AG09319 (cell line): ENCODE measurements at regions not wholly inside any gene's neighbourhood (a gene's known extent, or its start where the extent isn't known, plus 50 kb on each side); places are given as distances from the start of the nearest gene placed in this dataset.

ENCODE experiments used
- DNase-seq: peaks from one replicate; pipeline ENCODE4 v3.0.0-alpha.2; 2010; ENCODE audit warnings: low read depth; ENCODE audit errors: extremely low read depth
- TF ChIP-seq, protein P1 (sequence below): IDR thresholded peaks from 2 replicates; pipeline ENCODE4 v1.5.1; 2011; ENCODE audit warnings: low read depth, mild to moderate bottlenecking, inconsistent platforms, low read length, moderate library complexity

- no peak for DNase-seq
- TF ChIP-seq, protein P1, sequence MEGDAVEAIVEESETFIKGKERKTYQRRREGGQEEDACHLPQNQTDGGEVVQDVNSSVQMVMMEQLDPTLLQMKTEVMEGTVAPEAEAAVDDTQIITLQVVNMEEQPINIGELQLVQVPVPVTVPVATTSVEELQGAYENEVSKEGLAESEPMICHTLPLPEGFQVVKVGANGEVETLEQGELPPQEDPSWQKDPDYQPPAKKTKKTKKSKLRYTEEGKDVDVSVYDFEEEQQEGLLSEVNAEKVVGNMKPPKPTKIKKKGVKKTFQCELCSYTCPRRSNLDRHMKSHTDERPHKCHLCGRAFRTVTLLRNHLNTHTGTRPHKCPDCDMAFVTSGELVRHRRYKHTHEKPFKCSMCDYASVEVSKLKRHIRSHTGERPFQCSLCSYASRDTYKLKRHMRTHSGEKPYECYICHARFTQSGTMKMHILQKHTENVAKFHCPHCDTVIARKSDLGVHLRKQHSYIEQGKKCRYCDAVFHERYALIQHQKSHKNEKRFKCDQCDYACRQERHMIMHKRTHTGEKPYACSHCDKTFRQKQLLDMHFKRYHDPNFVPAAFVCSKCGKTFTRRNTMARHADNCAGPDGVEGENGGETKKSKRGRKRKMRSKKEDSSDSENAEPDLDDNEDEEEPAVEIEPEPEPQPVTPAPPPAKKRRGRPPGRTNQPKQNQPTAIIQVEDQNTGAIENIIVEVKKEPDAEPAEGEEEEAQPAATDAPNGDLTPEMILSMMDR, result no peak
Measured at GRCh38 chr10:105921348-105921747, 1243.2 kb downstream of the SORCS1 start.

DNA sequence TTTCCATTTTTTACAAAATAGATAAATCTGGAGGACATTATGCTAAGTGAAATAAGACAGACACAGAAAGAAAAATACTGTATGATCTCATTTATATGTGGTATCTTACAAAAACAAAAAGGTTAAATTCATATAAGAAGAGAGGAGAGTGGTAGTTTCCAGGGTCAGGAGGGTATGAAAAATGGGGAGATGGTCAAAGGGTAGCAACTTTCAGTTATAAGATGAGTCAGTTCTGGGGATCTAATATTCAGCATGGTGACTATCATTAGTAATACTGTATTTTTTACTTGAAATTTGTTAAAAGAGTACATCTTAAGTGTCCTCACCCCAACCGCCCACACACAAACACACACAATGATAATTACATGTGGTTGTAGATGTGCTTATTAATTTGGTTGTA is 1250.1 kb downstream of the SORCS1 start:
- no peak for DNase-seq
- TF ChIP-seq, protein P1, result no peak

- no peak for DNase-seq
- TF ChIP-seq, protein P1, result no peak
Measured at GRCh38 chr10:105908701-105909100, 1255.8 kb downstream of the SORCS1 start.

GRCh38 chr10:105885495-105885894 is 1244.4 kb downstream of the SORCS3 start:
- TF ChIP-seq, protein P1, result no peak
- no peak for DNase-seq

DNA sequence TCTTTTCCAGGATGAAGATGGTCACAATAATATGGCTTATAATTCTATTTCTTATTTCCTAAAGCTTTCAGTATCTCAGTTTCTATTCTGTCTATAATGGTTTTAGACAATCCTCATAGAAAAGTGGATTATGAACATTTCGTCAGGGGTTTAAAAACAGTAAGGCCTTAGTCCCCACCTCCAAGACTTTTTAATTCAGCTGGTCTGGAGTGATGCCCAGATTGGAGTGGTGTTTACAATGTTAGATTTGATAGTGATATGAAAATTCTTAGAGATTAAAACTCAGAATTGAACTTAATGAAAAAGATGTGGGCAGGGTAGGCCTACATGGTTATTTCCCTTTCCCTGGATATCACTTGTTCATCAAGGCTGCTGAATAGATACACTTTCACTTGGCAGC is 1238.3 kb downstream of the SORCS3 start:
- no peak for DNase-seq
- TF ChIP-seq, protein P1, result no peak

GRCh38 chr10:105875050-105875449 is 1234.0 kb downstream of the SORCS3 start:
- no peak for DNase-seq
- TF ChIP-seq, protein P1, result no peak

DNA sequence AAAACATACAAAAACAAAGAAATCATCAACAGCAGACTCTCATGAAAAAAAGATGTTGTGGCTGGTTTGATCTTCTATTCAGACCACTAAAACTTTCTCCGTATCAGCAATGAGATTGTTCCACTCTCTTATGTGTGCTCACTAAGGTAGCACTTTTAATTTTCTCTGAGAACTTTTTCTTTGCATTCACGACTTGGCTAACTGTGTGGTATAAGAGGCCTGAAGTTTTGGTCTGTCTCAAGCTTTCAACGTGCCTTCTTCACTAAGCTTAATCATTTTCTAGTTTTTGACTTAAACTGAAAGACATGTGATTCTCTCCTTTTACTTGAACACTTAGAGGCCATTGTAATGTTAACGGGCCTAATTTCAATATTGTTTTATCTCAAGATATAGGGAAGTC is 1231.6 kb downstream of the SORCS3 start:
- DNase-seq, result no peak
- TF ChIP-seq, protein P1, result no peak
